Left lung (tissue), 4 donors: ENCODE measurements at regions not wholly inside any gene's neighbourhood (a gene's known extent, or its start where the extent isn't known, plus 50 kb on each side); places are given as distances from the start of the nearest gene placed in this dataset.

Experiments used
- ATAC-seq: fragments of 200-7000 bp; cut with Tn5 transposase; one replicate; pipeline ENCODE4 v1.9.1; 2020; ENCODE audit warnings: moderate library complexity
- DNase-seq, 4 donors: peaks; one replicate each; pipeline ENCODE4 v3.0.0-alpha.2; 2013 to 2020
- H3K27ac ChIP-seq, 2 donors: fragments of 200-600 bp; sonication (generic) in 1 of 2; one replicate each; pipeline versions ENCODE4 v1.5.0 to v1.8.0; 2020 to 2021
- H3K27me3 ChIP-seq, 2 donors: fragments of 200-600 bp; sonication (generic) in 1 of 2; one replicate each; pipeline versions ENCODE4 v1.5.0 to v1.8.0; 2020 to 2021
- H3K36me3 ChIP-seq, 2 donors: fragments of 200-600 bp; sonication (generic) in 1 of 2; one replicate each; pipeline versions ENCODE4 v1.5.0 to v1.8.0; 2020 to 2021
- H3K4me1 ChIP-seq, 2 donors: fragments of 200-600 bp; one replicate each; pipeline ENCODE4 v1.8.0; 2021
- H3K4me3 ChIP-seq, 2 donors: fragments of 200-600 bp; sonication (generic) in 1 of 2; one replicate each; pipeline versions ENCODE4 v1.5.0 to v1.8.0; 2020 to 2021; ENCODE audit warnings: mild to moderate bottlenecking in 1 of 2
- H3K9me3 ChIP-seq, 2 donors: fragments of 200-600 bp; sonication (generic) in 1 of 2; one replicate each; pipeline versions ENCODE4 v1.5.0 to v1.8.0; 2020 to 2021
- intact Hi-C, 2 donors: fragments of 100-400 bp; cut with DNase I; formaldehyde crosslinking; loops; one replicate each; pipeline versions ENCODE4 v1.11.2 to v1.14.2; 2022
- TF ChIP-seq, protein P1 (sequence below), 2 donors: fragments of 200-600 bp; sonication (generic) in 1 of 2; IDR thresholded peaks; one replicate each; pipeline versions ENCODE4 v1.5.0 to v1.8.0; 2021; ENCODE audit warnings: antibody characterized with exemption in 2 of 2
- donor health status: DM: no; HTN: yes; CAD: no.
- donor health status: DM: no; HTN: no; CAD: no.

- intact Hi-C loops: no loop called here
- TF ChIP-seq, protein P1, sequence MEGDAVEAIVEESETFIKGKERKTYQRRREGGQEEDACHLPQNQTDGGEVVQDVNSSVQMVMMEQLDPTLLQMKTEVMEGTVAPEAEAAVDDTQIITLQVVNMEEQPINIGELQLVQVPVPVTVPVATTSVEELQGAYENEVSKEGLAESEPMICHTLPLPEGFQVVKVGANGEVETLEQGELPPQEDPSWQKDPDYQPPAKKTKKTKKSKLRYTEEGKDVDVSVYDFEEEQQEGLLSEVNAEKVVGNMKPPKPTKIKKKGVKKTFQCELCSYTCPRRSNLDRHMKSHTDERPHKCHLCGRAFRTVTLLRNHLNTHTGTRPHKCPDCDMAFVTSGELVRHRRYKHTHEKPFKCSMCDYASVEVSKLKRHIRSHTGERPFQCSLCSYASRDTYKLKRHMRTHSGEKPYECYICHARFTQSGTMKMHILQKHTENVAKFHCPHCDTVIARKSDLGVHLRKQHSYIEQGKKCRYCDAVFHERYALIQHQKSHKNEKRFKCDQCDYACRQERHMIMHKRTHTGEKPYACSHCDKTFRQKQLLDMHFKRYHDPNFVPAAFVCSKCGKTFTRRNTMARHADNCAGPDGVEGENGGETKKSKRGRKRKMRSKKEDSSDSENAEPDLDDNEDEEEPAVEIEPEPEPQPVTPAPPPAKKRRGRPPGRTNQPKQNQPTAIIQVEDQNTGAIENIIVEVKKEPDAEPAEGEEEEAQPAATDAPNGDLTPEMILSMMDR (IDR thresholded peaks at IDR 0.05): no peak
- Histone ChIP-seq H3K27ac (no peak overlapping the region), H3K4me3 (no peak overlapping the region), H3K27me3 (no peaks in the 10 kb centered on the region), H3K9me3 (no peaks in the 10 kb centered on the region), H3K36me3 (no peaks in the 10 kb centered on the region), H3K4me1 (no peaks in the 10 kb centered on the region)
- no peak for DNase-seq
- ATAC-seq: no peak
These were observed 644.7 kb upstream of the PCDH10 start for GRCh38 chr4:132504438-132504837.

- no peaks in the 10 kb centered on the region for H3K9me3 ChIP-seq
- DNase-seq (no peak), ATAC-seq (no peak)
- intact Hi-C loops: no loop called here
- no peak overlapping the region for H3K27ac ChIP-seq
- no peak overlapping the region for H3K4me3 ChIP-seq
- no peaks in the 10 kb centered on the region for H3K27me3 ChIP-seq
- H3K36me3 ChIP-seq: no peaks in the 10 kb centered on the region
- TF ChIP-seq, protein P1 (IDR thresholded peaks at IDR 0.05): no peak
- no peaks in the 10 kb centered on the region for H3K4me1 ChIP-seq
These were observed 642.5 kb upstream of the PCDH10 start for GRCh38 chr4:132506568-132506967.

GRCh38 chr4:132513491-132513890 lies 635.6 kb upstream of the PCDH10 start:
- Histone ChIP-seq H3K4me3 (no peak overlapping the region), H3K27me3 (no peaks in the 10 kb centered on the region), H3K27ac (no peak overlapping the region), H3K36me3 (no peaks in the 10 kb centered on the region), H3K9me3 (no peaks in the 10 kb centered on the region), H3K4me1 (no peaks in the 10 kb centered on the region)
- TF ChIP-seq, protein P1 (IDR thresholded peaks at IDR 0.05): no peak
- DNase-seq (no peak), ATAC-seq (no peak)
- intact Hi-C loops: no loop called here

DNA sequence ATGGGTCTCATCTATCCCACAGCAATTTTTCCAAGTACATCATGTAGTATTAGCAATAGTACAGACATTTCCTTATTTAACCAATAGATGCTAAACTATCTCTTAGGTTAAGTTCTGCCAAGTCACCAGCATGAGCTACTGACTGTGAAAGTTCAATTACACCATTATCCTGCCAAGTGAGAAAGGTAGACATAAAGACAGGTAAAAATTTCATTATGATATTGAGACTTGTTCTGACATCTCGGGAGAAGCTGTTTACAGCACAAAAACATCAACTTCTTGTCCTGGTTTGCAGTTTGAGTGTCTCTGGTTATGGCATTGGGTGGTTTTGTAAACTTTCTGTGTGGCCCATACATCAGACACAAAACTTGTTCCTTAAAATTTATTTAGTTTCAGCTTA lies 622.4 kb upstream of the PCDH10 start:
- H3K4me3 ChIP-seq: no peak overlapping the region
- no peak overlapping the region for H3K27ac ChIP-seq
- TF ChIP-seq, protein P1 (IDR thresholded peaks at IDR 0.05): no peak
- H3K9me3 ChIP-seq: peaks cover 0 to 2% of the 10 kb centered on the region in 2 donors
- intact Hi-C loops: no loop called here
- H3K4me1 ChIP-seq: no peaks in the 10 kb centered on the region
- DNase-seq: no peak
- no peaks in the 10 kb centered on the region for H3K27me3 ChIP-seq
- no peak for ATAC-seq
- no peaks in the 10 kb centered on the region for H3K36me3 ChIP-seq

DNA sequence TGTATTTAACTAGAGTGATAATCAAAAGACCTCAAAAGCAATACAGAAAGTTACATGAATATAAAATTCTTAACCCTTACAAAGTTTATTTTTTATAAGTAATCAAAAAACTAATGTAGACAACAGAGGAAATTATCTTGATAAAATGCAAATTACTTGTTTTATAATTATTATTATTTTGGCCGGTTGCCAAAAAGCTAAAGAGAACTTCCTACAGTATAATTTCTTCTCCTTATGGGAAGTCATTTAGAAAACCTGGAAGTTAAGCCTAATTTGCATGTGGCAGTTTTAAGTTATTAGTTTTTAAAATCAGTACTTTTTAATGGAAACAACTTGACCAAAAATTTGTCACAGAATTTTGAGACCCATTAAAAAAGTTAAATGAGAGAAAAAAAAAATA lies 621.3 kb upstream of the PCDH10 start:
- H3K27me3 ChIP-seq: no peaks in the 10 kb centered on the region
- no peak for DNase-seq
- H3K4me1 ChIP-seq: no peaks in the 10 kb centered on the region
- H3K27ac ChIP-seq: no peak overlapping the region
- H3K36me3 ChIP-seq: no peaks in the 10 kb centered on the region
- no peak for ATAC-seq
- no peaks in the 10 kb centered on the region for H3K9me3 ChIP-seq
- H3K4me3 ChIP-seq: no peak overlapping the region
- TF ChIP-seq, protein P1 (IDR thresholded peaks at IDR 0.05): no peak
- intact Hi-C loops: no loop called here
